ENCODE measurements at regions not wholly inside any gene's neighbourhood (a gene's known extent, or its start where the extent isn't known, plus 50 kb on each side); places are given as distances from the start of the nearest gene placed in this dataset.

DNA sequence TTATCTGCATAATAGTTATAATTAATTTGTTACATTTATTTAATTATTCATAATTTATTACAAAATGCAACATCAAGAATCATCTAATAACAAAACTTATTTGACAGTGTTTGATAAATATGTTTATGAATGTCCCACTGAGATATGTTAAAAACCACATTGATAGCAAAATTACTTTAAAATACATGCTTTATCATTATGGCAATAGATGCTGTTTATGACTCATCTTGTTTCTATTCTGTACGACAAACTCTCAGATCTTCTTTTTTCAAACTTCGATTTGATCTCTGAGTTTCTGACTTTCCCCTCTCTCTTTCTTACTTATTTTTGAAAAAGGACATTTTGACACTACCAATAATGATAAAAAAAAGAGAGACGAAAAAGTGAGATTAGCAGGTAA, 56.8 kb upstream of the LRRK2 start:
- TF ChIP-seq CTCF (IDR thresholded peaks at IDR 0.05; ENCODE audit: low read length) (no peak), EZH2 (IDR thresholded peaks at IDR 0.05; ENCODE audit: borderline replicate concordance, low read length) (no peak)
